SK-N-SH treated with all-trans-retinoic acid at 6 μM for 48 hours (cell line): ENCODE measurements at regions not wholly inside any gene's neighbourhood (a gene's known extent, or its start where the extent isn't known, plus 50 kb on each side); places are given as distances from the start of the nearest gene placed in this dataset.

Source experiments
- ARNTL ChIP-seq: fragments of 450-650 bp; formaldehyde crosslinking; IDR thresholded peaks from 2 replicates; pipeline ENCODE4 v1.5.0; 2020; ENCODE audit warnings: low read depth, mild to moderate bottlenecking, moderate library complexity, borderline replicate concordance
- PPARA ChIP-seq: fragments of 250-450 bp; sonication (Bioruptor Pico); IDR thresholded peaks from 2 replicates; pipeline ENCODE4 v1.5.0; 2020; ENCODE audit warnings: mild to moderate bottlenecking, borderline replicate concordance
- SNAI2 ChIP-seq: fragments of 250-450 bp; sonication (Bioruptor Pico); IDR thresholded peaks from 2 replicates; pipeline ENCODE4 v1.5.0; 2020; ENCODE audit warnings: mild to moderate bottlenecking, moderate library complexity
- TOX ChIP-seq: fragments of 250-450 bp; sonication (Bioruptor Pico); IDR thresholded peaks from 2 replicates; pipeline ENCODE4 v1.8.0; 2021; ENCODE audit warnings: mild to moderate bottlenecking, moderate library complexity, borderline replicate concordance
- ZC3H10 ChIP-seq: fragments of 250-450 bp; sonication (Bioruptor Pico); IDR thresholded peaks from 2 replicates; pipeline ENCODE4 v1.5.1; 2021; ENCODE audit warnings: mild to moderate bottlenecking, moderate library complexity
- ZNF565 ChIP-seq: fragments of 450-650 bp; formaldehyde crosslinking; conservative IDR thresholded peaks from 2 replicates; pipeline ENCODE4 v1.5.0; 2020; ENCODE audit warnings: low read depth, mild to moderate bottlenecking, moderate library complexity

GRCh38 chr2:12514631-12515437 is 201.9 kb upstream of the TRIB2 start:
- TF ChIP-seq SNAI2 (CRISPR knock-in tag), result no peak
- TF ChIP-seq PPARA (CRISPR knock-in tag), result no peak
- no peak for TF ChIP-seq ARNTL (CRISPR knock-in tag)
- no peak for TF ChIP-seq ZNF565 (CRISPR knock-in tag)
- no peak for TF ChIP-seq TOX
- TF ChIP-seq ZC3H10, result no peak
